ENCODE measurements at regions not wholly inside any gene's neighbourhood (a gene's known extent, or its start where the extent isn't known, plus 50 kb on each side); places are given as distances from the start of the nearest gene placed in this dataset.
A peak's percentile ranks its signal among the peaks of the same experiment; 100 is the strongest.
"Not testable (repeated sequence)": the region's sequence is repeated elsewhere in the genome, so short reads cannot be mapped to it uniquely, and the experiment has no call there.

DNA sequence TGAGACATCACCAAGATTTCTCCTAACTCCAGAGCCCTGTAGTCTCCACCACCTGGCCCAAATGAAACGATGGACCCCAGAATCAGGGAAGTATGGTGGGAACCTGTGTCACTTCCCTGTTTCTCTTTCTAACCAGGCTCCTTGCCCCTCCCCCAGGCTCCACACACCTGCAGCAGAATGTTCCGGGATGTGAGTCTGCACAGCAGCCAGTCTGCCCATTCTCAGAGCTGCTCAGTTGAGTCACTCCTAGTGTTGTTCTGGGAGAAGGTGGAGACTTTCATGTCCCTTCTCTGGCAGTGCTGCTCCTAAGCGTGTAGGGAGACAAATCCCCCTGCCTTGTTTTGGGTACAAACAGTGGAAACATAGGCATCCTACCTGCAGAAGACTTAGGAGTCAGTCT, 76.0 kb upstream of the XPA start:
- no peak for DNase-seq (ENCODE audit: low read depth in 3 of 3)

DNA sequence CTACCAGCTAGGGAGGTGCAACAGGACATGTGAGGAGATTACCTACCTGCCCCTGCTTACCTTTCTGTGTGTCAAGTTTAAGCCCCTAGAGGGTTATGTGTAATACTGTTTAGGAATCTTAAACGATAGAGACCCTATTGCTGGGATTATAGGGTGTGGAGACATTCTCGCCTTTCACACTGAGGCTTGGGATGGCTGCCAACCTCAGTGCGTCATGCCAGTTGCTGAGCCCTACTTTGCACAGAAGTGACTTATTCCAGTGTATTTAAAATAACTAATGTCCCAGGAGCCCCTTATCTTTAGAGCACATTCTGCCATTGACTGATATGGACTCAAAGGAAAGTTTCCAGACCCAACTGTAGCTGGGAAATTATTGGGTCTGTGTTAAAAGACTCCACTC, 76.6 kb upstream of the XPA start:
- no peak for DNase-seq (ENCODE audit: low read depth in 3 of 3)

DNA sequence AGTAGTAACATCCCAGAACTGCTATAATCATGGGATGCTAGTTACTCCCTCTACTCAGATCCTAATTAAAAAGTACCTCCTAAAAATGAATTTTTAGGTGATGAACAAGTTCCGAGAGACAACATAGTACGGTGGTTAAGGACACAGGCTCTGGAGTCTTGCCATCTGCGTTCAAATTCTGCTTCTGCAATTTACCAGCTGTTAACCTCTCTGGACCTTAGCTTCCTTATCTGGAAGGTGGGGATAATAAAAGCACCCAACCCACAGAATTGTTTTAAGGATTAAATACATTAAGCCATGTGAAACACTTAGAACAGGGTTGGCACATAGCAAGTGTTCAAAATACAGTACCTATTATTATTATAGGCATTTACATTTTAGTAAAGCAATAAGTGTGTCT, 77.5 kb upstream of the XPA start:
- DNase-seq (ENCODE audit: low read depth in 3 of 3), result no peak

DNA sequence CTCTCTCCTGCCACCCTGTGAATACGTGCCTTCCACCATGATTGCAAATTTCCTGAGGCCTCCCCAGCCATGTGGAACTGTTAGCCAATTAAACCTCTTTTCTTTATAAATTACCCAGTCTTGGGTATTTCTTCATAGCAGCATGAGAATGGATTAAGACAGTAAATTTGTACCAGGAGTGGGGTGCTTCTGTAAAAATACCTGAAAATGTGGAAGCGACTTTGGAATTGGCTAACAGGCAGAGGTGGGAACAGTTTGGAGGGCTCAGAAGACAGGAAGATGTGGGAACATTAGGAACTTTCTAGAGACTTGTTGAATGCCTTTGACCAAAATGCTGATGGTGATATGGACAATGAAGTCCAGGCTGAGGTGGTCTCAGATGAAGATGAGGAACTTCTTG, 74.3 kb upstream of the FOXE1 start:
- not testable (repeated sequence) for DNase-seq (ENCODE audit: low read depth in 3 of 3)

DNA sequence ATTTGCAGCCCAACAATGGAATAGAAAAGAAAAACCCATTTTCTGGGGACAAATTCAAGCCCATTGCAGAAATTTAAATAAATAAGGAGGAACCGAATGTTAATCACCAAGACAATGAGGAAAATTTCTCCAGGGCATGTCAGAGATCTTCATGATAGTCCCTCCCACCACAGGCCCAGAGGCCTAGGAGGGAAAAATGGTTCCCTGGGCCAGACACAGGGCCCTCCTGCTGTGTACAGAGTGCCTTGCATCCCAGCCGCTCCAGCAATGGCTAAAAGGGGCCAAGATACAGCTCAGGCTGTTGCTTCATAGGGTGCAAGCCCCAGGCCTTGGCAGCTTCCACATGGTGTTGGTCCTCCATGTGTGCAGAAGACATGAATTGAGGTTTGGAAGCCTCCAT, 73.4 kb upstream of the FOXE1 start:
- DNase-seq (ENCODE audit: low read depth in 3 of 3), result no peak

DNA sequence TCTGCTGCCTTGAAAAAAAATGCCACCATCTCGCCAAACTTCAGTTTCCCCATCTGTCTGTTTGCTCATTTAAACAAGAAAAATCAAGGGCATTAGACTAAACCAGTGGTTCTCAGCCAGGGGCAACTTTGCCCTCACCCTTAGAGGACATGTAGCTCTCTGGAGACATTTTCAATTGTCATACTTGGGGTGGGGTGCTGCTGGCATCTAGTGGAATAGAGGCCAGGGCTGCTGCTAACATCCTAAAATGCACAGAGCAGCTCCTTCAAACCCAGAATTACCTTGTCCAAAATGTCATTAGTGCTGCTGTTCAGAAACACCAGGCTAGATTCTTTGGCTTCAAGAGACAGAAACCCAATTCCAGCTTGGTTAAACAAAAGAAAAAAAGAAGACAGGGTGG, 71.1 kb upstream of the FOXE1 start:
- DNase-seq (ENCODE audit: low read depth in 3 of 3), result no peak

DNA sequence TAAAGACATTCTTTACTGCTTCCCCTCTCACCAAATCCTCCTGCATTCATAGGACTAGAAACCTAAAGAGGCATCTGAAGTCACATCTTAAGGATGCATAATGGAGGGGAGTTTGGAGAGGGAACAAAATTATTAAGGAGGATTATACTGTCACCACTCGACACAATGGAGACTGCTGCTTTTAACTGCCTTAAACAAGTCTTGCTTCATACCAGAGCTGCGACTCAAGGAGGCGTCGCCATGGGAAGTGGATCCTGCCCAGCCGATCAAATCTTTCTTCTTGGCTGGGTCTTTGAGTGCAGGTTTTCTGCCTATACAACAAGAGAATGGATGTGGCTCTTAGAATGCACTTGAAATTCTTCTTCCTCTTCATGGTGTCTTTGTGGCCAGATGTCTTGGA, 66.7 kb upstream of the FOXE1 start:
- DNase-seq (ENCODE audit: low read depth in 3 of 3), result no peak

DNA sequence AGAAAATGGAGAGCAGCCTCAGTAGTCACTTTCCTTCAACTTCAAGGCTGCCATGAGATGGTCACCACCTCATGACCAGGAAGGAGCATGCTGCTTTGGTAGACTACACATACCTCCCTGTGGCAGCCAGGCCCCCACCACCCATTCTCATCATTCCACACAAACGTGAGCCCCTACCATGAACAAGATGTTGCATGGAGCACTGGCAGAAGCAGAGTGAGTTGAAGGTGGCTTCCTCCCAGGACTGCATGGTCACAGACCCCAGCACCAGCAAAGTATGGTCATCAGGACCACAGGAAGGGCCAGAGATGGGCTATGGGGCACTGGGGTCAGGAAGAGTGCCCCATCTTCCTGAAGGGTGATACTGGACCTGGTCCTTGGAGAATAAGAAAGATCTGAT, 65.5 kb upstream of the FOXE1 start:
- no peak for DNase-seq (ENCODE audit: low read depth in 3 of 3)

DNA sequence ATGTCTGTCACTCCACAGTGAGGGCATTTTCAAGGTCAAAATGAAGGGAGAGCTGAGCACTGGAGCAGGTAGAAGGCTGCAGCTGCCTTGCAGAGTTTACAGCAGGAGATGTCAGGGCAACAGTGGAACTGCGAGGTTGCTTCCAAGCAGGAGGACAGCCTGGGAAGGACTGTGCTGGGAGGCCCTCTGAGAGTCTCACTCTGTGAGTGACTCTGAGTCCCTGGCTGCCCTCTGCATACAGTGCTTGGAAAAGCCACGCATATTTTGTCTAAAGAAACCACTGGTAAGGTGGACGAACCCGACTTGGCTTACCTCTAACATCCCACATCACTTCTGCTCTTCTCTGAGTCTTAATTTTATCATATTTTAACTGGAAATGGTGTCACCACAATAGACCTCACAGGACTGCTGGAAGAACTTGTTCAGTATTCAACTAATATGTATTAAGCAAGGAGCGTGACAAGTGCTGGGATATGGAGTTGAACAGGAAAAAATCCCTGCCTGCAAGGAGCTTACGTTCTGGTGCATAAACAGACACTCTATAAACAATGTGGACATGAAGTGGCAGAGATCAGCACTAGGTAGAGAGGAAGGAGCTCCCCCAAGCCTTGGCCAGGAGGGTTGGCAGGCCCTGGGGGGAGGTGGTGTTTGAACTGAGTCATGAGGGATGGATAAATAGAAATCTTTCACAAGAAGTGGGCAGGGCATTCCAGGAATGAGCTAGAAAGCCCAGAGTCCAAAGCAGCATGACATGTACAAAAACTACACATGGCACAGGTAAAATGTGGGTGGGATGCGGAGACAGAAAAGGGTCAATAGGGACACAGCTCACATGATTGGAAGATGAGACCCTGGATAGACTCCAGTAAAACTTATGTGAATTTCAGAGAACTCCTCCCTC, 64.0 kb upstream of the FOXE1 start:
- DNase-seq (ENCODE audit: low read depth in 3 of 3), result no peak

DNA sequence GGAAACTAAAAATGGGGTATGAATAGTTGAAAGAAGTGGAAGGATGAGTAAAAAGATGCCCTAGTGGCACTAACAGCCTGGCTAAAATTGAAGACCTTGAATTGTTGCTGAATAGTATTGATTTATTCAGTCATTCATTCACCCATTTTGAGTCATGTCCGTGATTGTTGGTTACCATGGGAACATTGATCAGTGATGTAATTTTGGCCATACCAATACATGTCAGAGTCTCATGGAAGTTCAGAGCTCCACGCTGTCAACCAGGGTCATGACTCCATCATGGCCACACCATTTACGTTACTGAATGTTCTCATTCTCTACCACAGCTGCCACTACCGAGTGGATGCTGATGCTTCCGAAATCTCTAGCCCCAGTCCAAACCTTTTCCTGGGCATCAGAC, 62.5 kb upstream of the FOXE1 start:
- DNase-seq (ENCODE audit: low read depth in 3 of 3), result no peak

DNA sequence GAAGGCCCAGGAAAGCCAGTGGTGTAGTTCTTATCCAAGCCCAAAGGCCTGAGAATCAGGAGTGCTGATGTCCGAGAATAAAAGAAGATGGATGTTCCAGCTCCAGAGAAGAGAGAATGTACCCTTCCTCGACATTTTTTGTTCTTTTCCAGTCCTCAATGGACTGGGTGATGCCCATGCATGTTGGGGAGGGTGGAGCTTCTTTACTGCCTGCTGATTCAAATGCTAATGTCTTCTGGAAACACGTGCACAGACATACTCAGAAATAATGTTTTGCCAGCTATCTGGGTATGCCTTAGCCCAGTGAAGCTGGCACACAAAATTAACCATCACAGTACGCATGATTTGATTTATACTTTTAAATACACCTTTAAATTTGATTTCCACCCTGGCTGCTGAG, 61.5 kb upstream of the FOXE1 start:
- no peak for DNase-seq (ENCODE audit: low read depth in 3 of 3)

DNA sequence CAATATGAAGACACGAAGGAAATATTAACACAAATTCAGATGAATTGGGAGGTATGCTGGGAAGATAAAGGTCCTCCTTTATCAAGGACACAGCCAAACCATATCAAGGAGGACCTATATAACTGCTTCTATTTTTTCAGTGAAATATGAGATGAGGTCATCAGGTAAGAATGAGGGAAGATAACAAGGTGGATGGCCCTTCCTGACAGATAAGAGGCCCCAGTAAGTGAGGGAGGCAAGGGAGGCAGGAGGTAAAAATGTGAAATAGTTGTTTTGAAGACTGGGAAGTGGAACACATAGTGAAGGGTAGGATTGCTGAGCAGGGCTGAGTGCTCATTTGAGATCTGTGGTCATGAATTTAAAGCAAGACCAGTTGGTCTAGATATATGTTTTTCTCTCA, 60.0 kb upstream of the FOXE1 start:
- DNase-seq (ENCODE audit: low read depth in 3 of 3), result no peak

DNA sequence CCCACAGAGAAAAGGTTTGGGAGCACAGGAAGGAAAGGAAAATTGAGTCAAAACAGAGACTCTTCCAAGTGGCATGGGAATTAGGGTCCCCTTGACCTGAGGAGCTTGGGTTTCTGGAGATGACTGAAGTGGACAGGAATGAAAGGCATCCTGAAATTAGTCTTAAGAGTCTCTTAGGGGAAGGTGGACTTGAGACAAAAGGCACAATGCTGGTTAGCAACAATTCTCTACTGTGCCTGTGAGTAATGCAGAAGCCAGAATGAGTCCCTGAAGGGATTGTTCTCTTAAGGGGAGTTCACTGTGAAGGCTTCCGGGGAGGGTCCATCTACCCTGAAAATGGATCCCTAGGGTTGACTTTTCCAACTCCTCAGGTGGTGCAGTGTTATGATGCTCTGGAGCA, 58.4 kb upstream of the FOXE1 start:
- no peak for DNase-seq (ENCODE audit: low read depth in 3 of 3)

DNA sequence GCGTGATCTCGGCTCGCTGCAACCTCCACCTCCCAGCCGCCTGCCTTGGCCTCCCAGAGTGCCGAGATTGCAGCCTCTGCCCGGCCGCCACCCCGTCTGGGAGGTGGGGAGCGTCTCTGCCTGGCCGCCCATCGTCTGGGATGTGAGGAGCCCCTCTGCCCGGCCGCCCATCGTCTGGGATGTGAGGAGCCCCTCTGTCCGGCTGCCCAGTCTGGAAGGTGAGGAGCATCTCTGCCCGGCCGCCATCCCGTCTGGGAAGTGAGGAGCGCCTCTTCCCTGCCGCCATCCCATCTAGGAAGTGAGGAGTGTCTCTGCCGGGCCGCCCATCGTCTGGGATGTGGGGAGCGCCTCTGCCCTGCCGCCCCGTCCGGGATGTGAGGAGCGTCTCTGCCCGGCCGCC, 56.9 kb upstream of the FOXE1 start:
- not testable (repeated sequence) for DNase-seq (ENCODE audit: low read depth in 3 of 3)

DNA sequence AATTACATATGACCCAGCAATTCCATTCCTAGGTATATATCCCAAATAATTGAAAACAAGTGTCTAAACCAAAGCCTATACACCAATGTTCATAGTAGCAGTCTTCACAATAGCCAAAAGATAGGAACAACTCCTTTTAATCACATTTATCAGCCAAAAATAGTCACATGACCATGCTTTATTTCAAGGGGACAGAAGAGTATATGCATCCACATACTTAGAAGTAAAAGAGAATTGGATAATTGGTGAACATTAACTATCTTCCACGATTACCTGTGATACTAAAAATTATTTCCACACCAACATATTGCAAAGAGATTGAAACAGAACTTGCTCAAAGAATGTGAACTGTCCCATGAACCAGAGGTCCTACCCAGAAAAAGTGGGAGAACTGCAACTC, 51.8 kb upstream of the FOXE1 start:
- no peak for DNase-seq (ENCODE audit: low read depth in 3 of 3)

DNA sequence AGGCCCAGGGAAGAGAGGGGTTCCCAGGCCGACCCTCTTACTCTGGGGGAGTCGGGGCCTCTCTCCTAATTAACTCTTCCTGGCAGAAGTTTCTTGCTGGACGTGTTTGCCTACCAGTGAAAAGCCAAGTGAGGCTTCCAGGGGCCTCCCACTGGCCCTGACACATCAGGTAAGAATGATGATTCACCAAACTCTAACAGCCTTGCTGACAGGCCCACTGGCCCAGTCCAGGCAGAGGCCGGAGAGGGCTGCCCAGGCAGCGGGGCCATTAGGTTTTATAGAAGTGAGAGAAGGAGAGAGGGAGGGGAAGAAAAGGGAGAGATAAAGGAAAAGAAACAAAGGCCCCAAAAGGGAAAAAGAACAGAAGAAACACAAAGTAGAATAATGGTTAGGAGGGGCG, 50.8 kb upstream of the FOXE1 start:
- DNase-seq (ENCODE audit: low read depth in 3 of 3), result no peak

DNA sequence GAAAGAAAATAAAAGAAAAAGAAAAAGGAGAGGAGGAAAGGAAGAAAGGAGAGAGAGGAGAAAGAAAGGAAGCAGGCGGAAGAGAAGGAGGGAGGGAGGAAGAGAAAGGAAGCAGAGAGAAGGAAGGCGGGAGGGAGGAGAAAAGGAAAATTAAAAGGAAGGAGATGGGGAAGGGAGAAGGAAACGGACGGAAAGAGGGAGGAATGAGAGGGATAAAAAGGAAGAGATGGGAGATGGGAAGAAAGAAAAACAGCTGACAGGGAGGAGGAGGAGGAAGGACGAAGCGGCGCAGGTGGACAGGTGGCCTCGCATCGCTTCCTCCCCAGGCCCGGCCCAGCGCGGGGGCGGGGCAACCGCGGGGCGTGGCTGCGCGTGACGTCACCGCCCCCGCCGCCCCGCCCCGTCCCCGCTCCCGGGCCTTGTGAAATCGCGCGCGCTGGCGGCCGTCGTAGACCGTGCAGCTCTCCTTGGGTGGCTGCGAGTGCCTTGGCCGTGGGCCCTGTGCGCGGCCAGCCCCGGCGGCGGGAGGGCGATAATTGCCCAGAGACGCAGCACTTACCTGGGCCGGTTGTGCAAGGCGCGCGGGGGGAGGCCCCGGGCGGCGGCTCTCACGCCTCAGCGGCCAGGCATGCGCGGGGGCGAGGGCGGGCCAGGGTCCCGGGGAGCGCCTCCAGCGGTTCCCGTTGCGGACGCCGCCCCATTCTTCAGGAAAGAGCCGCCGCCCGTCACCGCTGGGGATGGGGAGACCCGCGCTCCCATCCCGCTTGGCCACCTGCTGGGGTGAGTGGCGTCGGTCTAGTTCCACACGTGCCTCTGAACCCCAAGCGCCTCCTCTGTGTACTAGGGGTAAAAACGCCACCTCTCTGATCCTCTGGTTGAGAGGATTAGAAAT, 49.6 kb upstream of the FOXE1 start:
- peak; percentile 52 to 56 (median 55) for DNase-seq (ENCODE audit: low read depth in 3 of 3)

All from stimulated activated CD4-positive, alpha-beta T cell treated with anti-CD3 and anti-CD28 coated beads, TNF-alpha, amount 100 ng/mL, for 4 hours (primary cell).